OCI-LY1 (cell line): ENCODE measurements at regions not wholly inside any gene's neighbourhood (a gene's known extent, or its start where the extent isn't known, plus 50 kb on each side); places are given as distances from the start of the nearest gene placed in this dataset.

Experiments used
- H2AFZ ChIP-seq: fragments of 200-600 bp; sonication (generic), shearing (Covaris generic); 2 replicates; pipeline ENCODE4 v1.6.0; 2014; ENCODE audit warnings: antibody characterized with exemption, mild to moderate bottlenecking, low read length
- H3F3A ChIP-seq: fragments of 200-600 bp; sonication (generic), shearing (Covaris generic); 2 replicates; pipeline ENCODE4 v1.6.0; 2014; ENCODE audit warnings: mild to moderate bottlenecking, antibody characterized with exemption, low read length, moderate library complexity; ENCODE audit not compliant: insufficient read depth
- H3K27ac ChIP-seq: fragments of 200-600 bp; sonication (generic); 2 replicates; pipeline ENCODE4 v1.5.1; 2014; ENCODE audit warnings: low read length, mixed run types, mild to moderate bottlenecking, low read depth; ENCODE audit not compliant: poor library complexity, severe bottlenecking
- H3K27me3 ChIP-seq: fragments of 200-600 bp; sonication (generic); 2 replicates; pipeline ENCODE4 v1.6.0; 2014; ENCODE audit warnings: antibody characterized with exemption, mild to moderate bottlenecking, low read length, moderate library complexity; ENCODE audit not compliant: insufficient read depth
- H3K36me3 ChIP-seq: fragments of 200-600 bp; sonication (generic); 2 replicates; pipeline ENCODE4 v1.6.1; 2014; ENCODE audit warnings: mild to moderate bottlenecking, antibody characterized with exemption, low read length, moderate library complexity, mixed read lengths; ENCODE audit not compliant: insufficient read depth
- H3K4me1 ChIP-seq: fragments of 200-600 bp; sonication (generic); 2 replicates; pipeline ENCODE4 v1.5.1; 2014; ENCODE audit warnings: mild to moderate bottlenecking, low read length, moderate library complexity; ENCODE audit not compliant: insufficient read depth, severe bottlenecking
- H3K4me2 ChIP-seq: fragments of 200-600 bp; sonication (generic), shearing (Covaris generic); 2 replicates; pipeline ENCODE4 v1.6.1; 2014; ENCODE audit warnings: low read length
- H3K4me3 ChIP-seq: fragments of 200-600 bp; sonication (generic); 2 replicates; pipeline ENCODE4 v1.5.1; 2014; ENCODE audit warnings: low read length, low read depth, mild to moderate bottlenecking, mixed read lengths; ENCODE audit not compliant: poor library complexity, severe bottlenecking
- H3K79me2 ChIP-seq: fragments of 200-600 bp; shearing (Covaris generic); 2 replicates; pipeline ENCODE4 v1.6.1; 2016; ENCODE audit warnings: mixed run types, low read length, mixed read lengths; ENCODE audit not compliant: insufficient read depth
- H3K9ac ChIP-seq: fragments of 200-600 bp; sonication (generic), shearing (Covaris generic); 2 replicates; pipeline ENCODE4 v1.6.1; 2014; ENCODE audit warnings: mild to moderate bottlenecking, low read length, mixed read lengths
- H3K9me2 ChIP-seq: fragments of 200-600 bp; sonication (generic), shearing (Covaris generic); 2 replicates; pipeline ENCODE4 v1.6.1; 2014; ENCODE audit warnings: low read depth, mild to moderate bottlenecking, low read length, mixed read lengths
- H3K9me3 ChIP-seq: fragments of 200-600 bp; shearing (Covaris generic); 2 replicates; pipeline ENCODE4 v1.6.1; 2014; ENCODE audit warnings: low read length, mixed read lengths
- H4K20me1 ChIP-seq: fragments of 200-600 bp; sonication (generic), shearing (Covaris generic); 2 replicates; pipeline ENCODE4 v1.6.0; 2016; ENCODE audit warnings: mild to moderate bottlenecking, low read length; ENCODE audit not compliant: insufficient read depth
- CTCF ChIP-seq: fragments of 200-600 bp; sonication (generic), shearing (Covaris generic); IDR thresholded peaks from 2 replicates; pipeline ENCODE4 v1.5.1; 2017; ENCODE audit warnings: mild to moderate bottlenecking, antibody characterized with exemption, low read length, moderate library complexity, mixed read lengths
- EZH2 ChIP-seq: fragments of 200-600 bp; sonication (generic), shearing (Covaris generic); IDR thresholded peaks from 2 replicates; pipeline ENCODE4 v1.8.0; 2017; ENCODE audit warnings: borderline replicate concordance, mixed run types, mild to moderate bottlenecking, antibody characterized with exemption, low read length, moderate library complexity, mixed read lengths

GRCh38 chr3:177689869-177690268 is 492.6 kb upstream of the TBL1XR1 start:
- Histone ChIP-seq H3K27ac (no peak overlapping the region), H3K9ac (no peak overlapping the region), H4K20me1 (no peaks in the 10 kb centered on the region), H3K36me3 (no peaks in the 10 kb centered on the region), H2AFZ (no peak overlapping the region), H3K79me2 (no peaks in the 10 kb centered on the region), H3K4me1 (no peaks in the 10 kb centered on the region), H3K27me3 (no peaks in the 10 kb centered on the region), H3K9me2 (no peaks in the 10 kb centered on the region), H3K4me2 (no peak overlapping the region), H3F3A (no peaks in the 10 kb centered on the region), H3K4me3 (no peak overlapping the region), H3K9me3 (no peaks in the 10 kb centered on the region)
- TF ChIP-seq CTCF, result no peak
- no peak for TF ChIP-seq EZH2

GRCh38 chr3:177690306-177690705 is 493.0 kb upstream of the TBL1XR1 start:
- no peaks in the 10 kb centered on the region for H3K27me3 ChIP-seq
- H3K27ac ChIP-seq, result no peak overlapping the region
- H3K79me2 ChIP-seq, result no peaks in the 10 kb centered on the region
- H3K4me1 ChIP-seq, result no peaks in the 10 kb centered on the region
- no peak overlapping the region for H3K9ac ChIP-seq
- H3K36me3 ChIP-seq, result no peaks in the 10 kb centered on the region
- H4K20me1 ChIP-seq, result no peaks in the 10 kb centered on the region
- no peak overlapping the region for H3K4me3 ChIP-seq
- no peak for TF ChIP-seq EZH2
- no peak for TF ChIP-seq CTCF
- no peaks in the 10 kb centered on the region for H3K9me2 ChIP-seq
- no peaks in the 10 kb centered on the region for H3F3A ChIP-seq
- no peak overlapping the region for H2AFZ ChIP-seq
- no peaks in the 10 kb centered on the region for H3K9me3 ChIP-seq
- H3K4me2 ChIP-seq, result no peak overlapping the region

- no peaks in the 10 kb centered on the region for H3K9me3 ChIP-seq
- no peaks in the 10 kb centered on the region for H3K9me2 ChIP-seq
- TF ChIP-seq CTCF, result no peak
- no peak for TF ChIP-seq EZH2
- no peak overlapping the region for H3K4me3 ChIP-seq
- no peak overlapping the region for H3K9ac ChIP-seq
- no peak overlapping the region for H2AFZ ChIP-seq
- H3K27me3 ChIP-seq, result no peaks in the 10 kb centered on the region
- no peaks in the 10 kb centered on the region for H3K36me3 ChIP-seq
- H3K4me2 ChIP-seq, result no peak overlapping the region
- H3K27ac ChIP-seq, result no peak overlapping the region
- no peaks in the 10 kb centered on the region for H4K20me1 ChIP-seq
- no peaks in the 10 kb centered on the region for H3K4me1 ChIP-seq
- H3F3A ChIP-seq, result no peaks in the 10 kb centered on the region
- H3K79me2 ChIP-seq, result no peaks in the 10 kb centered on the region
Measured at GRCh38 chr3:177692304-177692975, 495.2 kb upstream of the TBL1XR1 start.
